Islet precursor cell (in vitro differentiated cells): ENCODE measurements at regions not wholly inside any gene's neighbourhood (a gene's known extent, or its start where the extent isn't known, plus 50 kb on each side); places are given as distances from the start of the nearest gene placed in this dataset.
"Not testable (repeated sequence)": the region's sequence is repeated elsewhere in the genome, so short reads cannot be mapped to it uniquely, and the experiment has no call there.

Experiments used
- DNase-seq: peaks from one replicate; pipeline ENCODE4 v3.0.0-alpha.2; 2018

DNA sequence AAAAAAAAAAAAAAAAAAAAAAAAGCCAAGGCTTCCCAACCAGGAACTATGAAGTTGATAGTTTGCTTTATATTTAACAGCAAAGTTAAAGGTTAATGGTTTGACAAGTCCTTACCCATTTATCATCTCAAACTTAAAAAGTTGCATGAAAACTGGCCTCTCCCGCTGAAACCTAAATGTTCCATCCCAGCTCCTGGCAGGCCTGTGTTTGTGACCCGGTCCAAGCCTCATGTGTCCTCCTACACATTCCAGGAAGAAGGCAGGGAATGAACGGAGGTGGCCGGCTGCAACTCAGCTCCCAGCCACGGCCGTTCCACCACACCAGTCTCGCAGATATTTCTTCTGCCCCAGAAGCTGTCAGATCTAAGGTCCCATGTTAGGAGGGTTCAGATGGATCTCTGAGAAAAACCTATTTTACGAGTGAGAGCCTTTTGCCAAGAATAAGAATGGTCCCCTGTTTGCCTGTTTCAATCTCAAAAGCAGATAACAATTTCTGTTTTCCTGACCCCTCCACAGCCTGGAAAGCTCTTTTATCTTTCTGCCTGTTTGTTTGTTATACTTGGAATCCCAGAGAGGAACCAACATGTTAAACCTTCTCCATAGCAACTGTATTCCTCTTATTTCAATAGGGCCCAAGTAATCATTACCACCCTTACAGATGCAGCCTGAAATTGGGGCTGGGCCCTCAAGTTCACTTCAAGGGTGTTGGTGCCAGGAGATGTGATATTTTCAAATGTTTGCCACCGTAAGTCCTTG lies 56.5 kb downstream of the KCTD12 start:
- DNase-seq, result no peak

DNA sequence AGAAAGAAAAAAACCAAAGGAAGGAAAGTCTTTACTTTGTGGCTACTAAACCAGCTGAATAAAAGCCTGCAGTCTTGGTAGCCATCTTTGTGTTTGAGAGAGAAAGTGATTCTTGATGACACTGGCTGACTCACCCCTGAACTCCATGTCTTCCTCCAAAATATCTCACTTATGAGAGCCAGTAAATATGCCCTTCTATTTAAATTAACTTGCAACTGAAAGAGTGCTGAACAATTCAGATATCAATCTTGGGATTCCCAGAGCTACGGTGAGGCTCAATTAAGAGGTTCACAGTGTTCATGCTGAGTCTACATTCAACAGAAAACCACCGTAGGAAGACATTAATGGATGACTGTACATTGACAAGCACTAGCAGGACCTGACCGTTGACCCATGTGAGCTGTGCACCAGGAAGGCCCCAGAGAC lies 57.9 kb downstream of the KCTD12 start:
- DNase-seq, result no peak

DNA sequence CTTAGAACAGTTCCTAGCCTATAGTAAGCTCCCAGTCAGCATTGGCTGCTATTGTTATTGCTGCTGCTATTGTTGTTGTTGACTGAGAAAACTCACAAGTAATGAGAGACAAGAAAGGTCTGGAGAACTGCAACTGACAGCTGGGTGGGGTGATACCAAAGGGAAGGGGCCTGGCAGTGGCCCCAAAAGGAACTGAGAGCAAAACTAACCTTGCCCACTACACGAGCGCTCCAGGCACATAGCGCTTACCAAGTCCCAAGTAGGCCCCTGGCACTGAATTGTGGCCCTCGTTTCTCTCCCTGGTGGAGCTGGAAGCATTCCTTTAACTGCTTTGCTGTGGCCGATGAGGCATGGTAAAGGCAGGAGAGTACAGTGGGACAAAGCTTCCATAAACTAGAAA lies 59.7 kb downstream of the KCTD12 start:
- DNase-seq, result no peak

DNA sequence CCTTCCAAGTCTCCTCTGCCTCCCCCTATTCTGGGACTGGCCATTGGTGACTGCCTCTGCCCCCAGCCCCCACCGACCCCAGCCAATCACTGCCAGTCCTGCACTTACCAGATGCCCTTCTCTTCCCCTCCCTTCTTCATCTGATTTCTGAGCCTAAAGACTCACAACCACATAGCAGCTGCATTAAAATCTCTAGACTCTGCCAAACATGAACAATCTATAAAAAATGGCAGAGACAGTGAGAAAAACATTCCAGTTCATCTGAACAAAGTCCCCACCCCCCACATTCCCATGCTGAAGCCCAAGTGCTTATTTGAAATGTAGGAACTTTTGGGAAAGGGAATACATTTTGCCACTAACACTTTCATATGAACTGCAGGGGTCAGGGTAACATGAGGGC lies 60.8 kb downstream of the KCTD12 start:
- no peak for DNase-seq

DNA sequence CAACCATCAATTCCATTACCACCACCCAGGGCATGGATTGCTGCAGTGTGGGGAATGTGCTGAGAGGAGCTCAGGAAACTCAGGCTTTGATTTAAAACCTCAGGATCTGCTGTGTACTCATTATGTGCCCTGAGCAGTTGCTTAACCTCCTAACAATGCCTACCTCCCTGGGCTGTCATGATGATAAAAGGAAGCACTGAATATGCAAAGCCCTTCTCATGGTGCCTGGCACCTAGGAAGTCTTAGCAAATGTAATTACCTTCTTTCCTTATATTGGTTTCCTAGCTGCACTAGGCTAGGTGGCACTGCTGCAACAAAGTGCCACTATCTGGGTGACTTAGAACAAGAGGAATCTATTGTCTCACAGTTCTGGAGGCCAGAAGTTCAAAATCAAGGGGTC lies 62.2 kb downstream of the KCTD12 start:
- DNase-seq, result no peak

DNA sequence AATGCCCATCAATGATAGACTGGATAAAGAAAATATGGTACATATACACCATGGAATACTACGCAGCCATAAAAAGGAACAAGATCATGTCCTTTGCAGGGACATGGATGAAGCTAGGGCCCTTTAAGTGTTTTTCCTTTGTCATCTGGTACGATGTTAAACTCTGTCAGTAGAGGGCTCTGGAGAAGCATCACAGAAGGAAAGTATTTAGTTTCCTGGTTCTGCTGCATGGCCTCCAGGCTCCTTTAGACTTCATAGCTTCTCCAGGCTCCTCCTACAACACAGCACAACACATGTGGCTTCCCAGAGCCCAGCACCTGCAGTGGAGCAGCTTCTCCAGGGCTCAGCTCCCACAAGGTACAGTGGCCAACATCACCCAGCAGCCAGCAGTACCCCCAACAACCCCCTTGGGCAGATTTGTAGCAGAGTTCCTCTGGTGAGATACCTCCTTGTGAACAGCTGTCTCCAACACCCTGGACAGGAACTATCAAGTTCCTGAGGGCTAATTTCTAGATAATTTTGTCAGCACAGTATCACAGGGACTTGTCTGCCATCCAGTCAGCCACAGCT lies 63.4 kb downstream of the KCTD12 start:
- no peak for DNase-seq

DNA sequence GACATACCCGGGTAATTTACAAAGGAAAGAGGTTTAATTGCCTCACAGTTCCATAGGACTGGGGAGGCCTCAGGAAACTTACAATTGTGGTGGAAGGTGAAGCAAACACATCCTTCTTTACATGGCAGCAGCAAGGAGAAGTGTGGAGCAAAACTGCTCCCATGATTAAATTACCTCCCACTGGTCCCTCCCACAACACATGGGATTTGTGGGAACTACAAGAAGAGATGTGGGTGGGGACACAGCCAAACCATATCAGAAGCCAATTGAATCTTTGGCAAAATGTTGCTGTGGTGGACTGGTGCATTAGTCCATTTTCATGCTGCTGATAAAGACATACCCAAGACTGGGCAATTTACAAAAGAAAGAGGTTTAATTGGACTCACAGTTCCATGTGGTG lies 65.0 kb downstream of the KCTD12 start:
- DNase-seq, result not testable (repeated sequence)

DNA sequence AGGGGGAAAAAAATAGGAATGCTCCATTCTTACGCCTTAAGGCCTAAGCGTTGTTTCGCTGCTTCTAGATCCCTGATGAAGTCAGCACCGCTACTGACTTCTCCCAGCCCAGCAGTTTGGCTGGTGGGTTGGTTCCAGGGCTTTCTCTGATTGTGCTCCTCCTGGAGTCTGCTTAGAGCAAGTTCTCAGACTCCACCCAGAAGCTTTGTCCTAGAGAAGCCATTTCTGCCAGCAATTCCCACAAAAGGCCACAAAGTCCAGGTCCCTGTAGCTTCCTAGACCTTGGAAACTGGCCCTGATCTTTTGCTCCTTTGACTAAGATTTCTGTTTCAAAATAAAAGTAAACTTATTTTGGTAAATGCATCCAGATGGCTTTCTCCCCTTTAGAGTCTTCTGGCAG lies 65.4 kb downstream of the KCTD12 start:
- no peak for DNase-seq

DNA sequence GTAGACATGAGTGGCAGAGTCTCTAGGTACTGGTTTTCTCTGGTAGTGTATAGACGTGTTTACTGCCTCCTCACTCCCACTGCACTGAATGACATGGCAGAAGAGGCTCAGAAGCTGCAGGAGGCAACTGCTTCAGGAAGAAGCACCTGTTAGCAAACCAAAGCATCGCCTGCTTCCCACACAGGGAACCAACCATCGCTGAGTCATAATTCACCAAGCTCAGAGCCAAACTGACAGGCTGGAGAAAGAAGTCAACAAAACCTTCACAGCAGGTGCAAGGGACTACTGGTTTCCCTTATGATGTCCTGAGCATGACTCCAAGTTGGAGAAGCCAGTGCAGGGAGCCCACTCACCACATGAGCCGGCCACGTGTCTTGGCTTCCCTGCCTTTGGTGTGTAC lies 69.8 kb downstream of the KCTD12 start:
- no peak for DNase-seq

DNA sequence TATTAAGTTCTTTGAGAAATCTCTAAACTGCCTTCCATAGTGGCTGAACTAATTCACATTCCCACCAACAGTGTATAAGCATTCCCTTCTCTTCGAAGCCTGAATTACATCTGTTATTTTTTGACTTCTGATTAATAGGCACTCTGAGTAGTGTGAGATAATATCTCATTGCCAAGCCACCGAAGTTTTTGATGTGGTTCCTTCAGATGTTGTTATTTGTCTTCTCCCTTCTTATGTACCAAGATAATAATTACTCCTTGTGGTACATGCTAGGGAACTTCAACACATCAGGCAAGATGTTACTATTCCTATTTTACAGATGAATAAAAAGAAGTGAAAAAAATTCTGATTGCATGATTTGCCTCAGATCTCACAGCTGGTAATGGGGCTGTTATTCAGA lies 70.9 kb downstream of the KCTD12 start:
- DNase-seq, result no peak

DNA sequence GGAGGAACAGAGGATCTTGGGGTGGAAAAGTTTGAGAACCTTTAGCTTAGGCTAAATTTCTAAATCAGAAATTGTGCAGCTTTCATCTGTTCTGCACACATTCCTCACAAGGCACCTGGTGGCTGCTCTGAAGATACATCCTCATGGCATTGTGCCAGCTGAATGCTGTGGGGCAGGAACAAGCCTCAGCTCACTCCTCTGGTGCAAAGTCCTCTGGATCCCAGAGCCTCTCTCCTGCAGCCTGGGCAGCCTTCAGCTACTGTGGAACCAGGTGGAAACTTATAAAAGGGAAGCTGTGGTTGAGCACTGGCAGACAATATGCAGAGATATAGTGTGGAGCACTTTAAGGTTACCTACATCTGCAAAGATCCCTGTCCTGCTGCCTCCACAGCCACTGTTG lies 72.3 kb downstream of the KCTD12 start:
- DNase-seq, result no peak

DNA sequence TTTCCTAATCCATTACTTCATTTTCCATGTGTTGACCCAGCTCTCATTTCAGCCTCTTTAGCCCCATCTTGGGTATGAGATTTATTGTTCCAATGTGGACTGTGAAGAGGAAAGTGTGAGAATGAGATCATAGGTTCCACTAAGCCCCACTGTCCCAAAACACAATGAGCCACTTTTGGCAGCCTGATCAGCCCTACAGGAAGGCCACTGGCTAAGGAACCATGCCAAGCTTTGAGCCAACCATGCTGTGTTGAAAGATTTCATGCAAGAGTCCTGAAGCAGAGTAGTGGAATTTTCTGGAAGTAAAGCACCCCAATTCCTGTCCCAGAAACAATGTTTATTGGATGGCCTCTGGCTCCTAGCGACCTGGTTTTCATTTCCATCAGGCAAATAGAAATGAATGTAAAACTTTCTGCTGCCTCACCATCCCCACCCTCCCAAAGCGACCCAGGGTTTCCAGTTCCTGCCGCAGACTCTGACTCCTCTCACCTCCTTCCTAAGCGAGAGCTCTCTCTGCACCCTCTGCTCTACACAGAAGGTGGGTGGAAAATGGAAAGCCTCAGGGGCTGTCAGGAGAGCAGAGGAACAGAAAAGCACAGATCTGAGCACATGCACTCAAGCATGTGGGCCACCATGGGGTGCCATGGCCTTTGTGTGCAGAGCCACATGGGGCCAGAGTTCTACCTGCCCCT lies 73.1 kb downstream of the KCTD12 start:
- no peak for DNase-seq

DNA sequence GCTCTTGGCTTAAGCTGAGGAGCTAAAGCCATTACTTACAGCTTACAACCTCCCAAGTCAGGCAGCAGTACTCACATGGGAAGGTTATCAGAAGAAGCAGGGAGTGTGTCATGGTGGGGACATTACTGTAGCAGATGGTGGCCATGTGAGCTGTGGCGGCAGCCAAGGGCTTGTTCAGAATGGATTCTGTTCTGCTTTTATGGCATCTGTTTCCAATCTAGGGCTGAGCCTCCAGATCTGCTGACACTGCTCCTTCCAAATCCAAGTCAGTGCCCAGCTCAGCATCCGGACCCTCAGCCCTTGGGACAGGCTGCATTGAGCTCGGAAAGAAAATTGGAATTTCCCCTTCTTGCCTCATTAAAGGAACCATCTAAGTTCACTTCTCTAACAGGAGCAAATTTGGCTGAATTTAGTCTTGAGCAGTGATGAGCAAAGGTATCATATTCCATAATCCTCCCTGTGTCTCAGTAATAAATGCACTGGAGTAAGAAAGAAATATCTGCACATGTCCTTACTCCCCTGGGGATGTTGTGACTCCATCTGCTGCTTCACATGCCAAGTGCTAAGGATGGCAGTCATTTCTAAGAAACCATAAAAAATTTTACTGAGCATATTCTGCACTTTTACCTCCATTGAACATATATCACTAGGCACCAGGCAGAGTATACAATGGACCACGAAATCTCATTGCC lies 73.9 kb downstream of the KCTD12 start:
- DNase-seq, result no peak

DNA sequence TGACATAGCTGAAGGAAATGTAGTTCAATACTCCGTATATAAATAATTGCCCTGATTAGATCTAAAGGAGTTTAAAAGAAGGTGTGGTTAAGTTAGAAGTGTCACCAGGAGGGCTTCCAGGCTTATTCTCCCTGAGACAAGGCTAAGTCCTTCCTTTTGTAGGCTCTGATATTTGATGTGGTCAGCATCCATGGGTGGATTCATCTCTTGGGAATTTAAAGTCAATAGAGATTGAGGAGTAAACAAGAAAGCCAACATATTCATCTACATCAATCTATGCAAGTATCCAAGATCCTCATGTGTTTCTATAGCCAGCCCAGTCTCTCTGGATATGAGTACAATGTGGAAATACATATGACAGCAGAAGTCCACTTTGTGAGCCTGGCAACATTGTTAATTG lies 76.8 kb downstream of the KCTD12 start:
- DNase-seq, result no peak

DNA sequence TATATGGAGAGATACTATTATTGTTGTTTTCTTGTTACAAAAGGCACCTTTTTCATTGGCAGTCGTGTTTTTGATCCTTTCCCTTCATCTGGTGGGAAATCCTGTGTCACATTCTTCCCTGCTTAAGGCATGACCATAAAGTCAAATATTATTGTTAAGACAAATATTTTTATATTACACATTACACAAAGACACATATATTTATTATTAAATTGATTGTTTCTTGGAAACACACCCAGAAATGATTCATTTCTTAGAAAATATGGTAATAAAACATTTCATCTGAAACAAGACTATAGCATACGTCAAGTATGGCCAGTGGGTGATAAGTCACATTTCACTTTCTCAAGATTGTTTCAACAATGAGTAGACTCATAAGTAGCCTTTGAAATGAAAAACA lies 77.3 kb downstream of the KCTD12 start:
- no peak for DNase-seq

DNA sequence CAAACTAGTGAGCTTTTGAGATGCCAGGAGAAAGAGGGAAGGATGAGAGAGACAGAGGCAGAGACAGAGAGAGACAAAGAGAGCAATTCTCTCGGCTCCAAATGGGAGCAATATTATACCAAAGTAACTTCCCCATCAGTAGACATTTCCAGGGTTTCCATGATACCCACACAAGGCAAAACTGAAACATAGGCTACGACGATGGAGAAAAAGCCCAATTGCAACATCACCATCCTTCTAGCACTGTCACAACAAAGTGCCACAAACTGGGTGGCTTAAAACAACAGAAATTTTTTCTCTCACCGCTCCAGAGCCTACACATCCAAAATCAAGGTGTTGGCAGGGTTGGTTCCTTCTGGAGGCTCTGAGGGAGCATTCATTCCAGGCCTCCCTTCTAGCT lies 81.4 kb downstream of the KCTD12 start:
- DNase-seq, result no peak

DNA sequence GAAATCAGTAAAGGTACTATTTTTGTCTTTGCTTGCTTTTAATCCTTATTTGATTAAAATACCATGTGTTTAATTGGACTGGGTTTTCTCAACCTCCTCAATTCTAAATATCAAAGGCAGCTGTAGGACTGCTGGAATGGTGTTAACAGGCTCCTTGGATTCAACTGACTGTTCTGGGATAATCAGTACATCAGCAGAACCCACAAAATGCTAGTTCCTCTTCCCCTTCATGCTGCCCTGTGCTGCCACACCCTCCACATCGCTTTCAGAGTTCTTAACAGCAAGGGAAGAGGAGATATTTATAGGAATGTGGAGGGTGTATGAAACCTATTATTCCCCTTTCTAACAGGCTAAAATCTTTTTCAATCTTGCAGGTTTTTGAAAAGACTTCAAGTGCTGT lies 82.4 kb downstream of the KCTD12 start:
- DNase-seq, result no peak

DNA sequence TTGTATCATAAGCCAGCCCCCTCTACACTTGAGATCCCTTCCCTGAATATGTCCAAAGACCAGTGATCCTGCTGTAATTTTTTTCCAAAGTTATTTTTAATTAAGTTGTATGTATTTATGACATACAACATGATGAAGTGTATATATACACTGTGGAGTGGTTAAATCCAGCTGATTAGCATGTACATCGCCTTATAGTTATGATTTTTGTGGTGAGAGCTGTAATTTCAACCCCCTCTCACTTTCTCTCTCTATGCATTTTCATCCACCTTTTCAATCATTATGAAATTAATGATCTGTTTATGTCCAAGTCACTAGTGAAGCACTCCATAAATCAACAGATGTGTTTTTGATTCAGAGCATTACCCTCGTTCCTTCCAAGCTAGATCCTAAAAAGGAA lies 85.3 kb downstream of the KCTD12 start:
- no peak for DNase-seq

DNA sequence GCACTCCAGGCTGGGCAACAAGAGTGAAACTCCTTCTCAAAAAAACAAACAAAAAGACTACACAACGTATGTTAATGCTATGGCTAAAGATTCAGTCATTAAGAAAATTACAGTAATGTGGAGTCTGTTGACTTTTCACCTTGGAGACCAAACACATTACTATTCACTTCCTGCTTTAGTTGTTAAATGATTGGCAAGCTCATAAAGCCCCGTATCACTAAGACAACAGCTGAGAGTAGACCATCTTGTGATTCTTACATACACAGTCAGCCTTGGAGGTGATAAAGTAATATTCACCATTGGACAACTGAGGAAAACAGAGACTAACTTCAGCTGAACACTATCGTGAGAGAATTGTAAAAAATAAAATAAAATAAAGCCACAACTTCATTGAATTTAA lies 86.5 kb downstream of the KCTD12 start:
- no peak for DNase-seq

DNA sequence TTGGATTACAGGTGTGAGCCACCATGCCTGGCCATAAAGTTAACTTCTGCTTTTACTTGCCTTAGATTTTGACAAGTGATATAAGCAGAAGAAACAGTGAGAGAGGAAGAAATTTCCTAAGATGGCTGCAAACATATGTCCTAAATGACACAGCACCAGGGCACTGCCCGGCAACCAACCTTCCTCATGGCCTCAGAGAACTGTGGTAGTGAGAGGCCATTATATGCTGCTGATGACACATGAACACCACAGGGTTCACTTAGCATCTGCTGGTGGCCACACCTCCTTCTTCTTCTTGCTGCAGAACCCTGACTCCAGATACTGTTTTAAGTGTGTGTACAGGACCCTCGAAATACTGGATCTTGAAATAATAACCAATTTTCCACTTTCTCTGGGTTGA lies 88.2 kb downstream of the KCTD12 start:
- DNase-seq, result no peak

DNA sequence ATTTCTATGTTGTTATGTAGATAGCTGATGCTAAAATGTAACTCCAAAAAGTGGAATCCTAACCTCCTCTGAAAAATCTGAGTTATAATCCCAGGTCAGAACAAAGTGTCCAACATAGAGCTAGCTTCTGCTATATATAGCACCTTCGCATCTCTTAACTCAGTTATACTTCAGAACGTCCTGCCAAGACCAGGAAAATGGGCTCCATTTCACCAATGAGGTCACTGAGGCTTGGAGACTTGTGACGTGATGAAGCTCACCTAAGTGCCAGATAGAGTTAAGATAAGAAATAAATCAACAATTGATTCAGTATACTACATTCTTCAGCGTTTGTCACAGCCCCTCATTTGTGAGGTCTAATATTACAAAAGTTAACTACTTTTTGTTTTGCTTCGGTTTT lies 88.8 kb downstream of the KCTD12 start:
- DNase-seq, result no peak

DNA sequence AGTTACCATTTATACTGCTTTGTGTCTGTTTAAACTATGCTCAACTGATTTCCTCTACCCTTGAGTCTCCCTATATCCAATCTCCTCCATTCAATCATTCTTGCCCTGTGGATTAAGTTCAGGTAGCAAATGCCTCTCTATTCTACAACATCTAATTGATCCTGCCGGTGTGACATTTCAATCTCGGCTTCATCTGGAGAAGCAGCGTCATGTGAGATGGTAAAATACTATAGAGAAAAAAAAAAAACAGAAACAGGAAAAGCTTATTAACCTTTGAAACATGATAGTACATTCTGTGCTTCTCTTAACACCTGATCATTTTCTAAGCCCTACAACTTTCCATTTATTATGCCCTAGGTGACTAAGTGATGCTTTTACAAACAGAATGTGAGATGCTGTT lies 89.4 kb downstream of the KCTD12 start:
- DNase-seq, result no peak

DNA sequence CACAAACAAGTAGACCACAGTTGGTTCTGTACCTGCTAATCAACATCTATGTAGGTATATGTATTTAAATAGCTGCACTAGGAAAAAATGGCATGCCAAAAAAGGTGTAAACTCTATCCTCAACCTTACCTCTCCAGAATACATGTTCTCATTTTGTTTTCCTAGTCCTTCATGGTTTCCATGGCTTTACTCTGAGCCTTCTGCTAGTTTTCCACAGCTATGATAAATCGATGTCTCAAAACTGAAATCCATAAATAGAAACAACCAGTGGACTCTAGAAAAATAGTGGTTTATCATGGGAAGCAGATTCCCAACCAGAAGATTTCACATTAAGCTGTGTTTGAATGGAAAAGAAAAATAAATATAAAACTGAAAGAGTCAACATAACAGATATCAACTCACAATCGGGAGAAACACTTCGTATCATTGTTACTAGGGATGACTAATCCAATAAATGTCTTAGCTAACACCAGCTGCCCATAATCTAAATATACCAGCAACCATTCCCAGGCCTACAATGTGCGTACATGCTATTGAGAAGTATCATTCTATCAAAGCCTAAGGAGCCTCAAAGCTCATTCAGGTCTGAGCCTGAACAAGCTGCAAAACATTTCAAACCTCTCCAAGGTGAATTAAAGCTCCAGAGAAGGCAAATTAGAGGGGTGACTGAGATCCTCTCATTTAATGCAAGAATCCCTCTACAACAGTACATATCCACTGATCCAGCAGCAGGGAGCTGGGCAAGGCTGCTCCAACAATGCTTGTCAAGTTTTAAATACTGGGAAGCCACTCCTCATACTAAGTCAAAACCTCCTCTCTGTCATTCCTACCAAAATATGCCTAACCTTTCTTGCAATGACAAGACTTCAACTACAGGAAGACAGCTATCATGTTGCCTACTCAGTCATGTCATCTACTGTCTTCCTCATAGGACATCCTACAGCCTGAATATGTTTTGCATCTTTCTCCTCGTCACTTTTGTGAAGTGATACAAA lies 90.2 kb downstream of the KCTD12 start:
- no peak for DNase-seq
